ENCODE measurements at regions not wholly inside any gene's neighbourhood (a gene's known extent, or its start where the extent isn't known, plus 50 kb on each side); places are given as distances from the start of the nearest gene placed in this dataset.

DNA sequence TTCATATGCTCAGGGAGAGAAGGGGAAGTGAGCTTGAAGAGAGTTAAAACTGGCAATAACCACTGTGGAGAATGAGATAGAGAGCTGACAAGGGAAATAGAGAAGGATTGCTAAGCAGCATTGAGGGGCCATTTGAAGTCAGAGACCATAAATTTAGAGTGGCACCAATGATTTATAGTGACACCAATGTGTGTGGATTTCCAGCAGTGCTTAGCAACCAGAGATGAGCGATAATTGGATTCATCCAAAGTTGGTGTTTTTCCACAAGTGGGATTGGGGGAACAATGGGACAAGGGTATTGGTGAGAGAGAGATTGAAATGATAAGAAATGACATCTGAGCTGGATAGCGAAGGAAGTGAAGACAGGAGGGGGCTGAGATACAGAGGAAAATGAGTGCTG lies 114.1 kb downstream of the C1orf94 start:
- TF ChIP-seq EZH2 (IDR thresholded peaks at IDR 0.05; ENCODE audit: borderline replicate concordance, low read depth, low read length, severe bottlenecking), result no peak
- TF ChIP-seq, protein P1, sequence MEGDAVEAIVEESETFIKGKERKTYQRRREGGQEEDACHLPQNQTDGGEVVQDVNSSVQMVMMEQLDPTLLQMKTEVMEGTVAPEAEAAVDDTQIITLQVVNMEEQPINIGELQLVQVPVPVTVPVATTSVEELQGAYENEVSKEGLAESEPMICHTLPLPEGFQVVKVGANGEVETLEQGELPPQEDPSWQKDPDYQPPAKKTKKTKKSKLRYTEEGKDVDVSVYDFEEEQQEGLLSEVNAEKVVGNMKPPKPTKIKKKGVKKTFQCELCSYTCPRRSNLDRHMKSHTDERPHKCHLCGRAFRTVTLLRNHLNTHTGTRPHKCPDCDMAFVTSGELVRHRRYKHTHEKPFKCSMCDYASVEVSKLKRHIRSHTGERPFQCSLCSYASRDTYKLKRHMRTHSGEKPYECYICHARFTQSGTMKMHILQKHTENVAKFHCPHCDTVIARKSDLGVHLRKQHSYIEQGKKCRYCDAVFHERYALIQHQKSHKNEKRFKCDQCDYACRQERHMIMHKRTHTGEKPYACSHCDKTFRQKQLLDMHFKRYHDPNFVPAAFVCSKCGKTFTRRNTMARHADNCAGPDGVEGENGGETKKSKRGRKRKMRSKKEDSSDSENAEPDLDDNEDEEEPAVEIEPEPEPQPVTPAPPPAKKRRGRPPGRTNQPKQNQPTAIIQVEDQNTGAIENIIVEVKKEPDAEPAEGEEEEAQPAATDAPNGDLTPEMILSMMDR (IDR thresholded peaks at IDR 0.05; ENCODE audit: borderline replicate concordance, extremely low read depth, low read length, poor library complexity, severe bottlenecking), result no peak

Data from DND-41 (cell line).